Astrocyte (in vitro differentiated cells and primary cell): ENCODE measurements at regions not wholly inside any gene's neighbourhood (a gene's known extent, or its start where the extent isn't known, plus 50 kb on each side); places are given as distances from the start of the nearest gene placed in this dataset.

Source experiments
- EZH2 ChIP-seq: IDR thresholded peaks from 2 replicates; pipeline ENCODE4 v1.6.1; 2012; ENCODE audit warnings: mild to moderate bottlenecking, low read length, inconsistent platforms; ENCODE audit not compliant: insufficient read depth
- TF ChIP-seq, protein P1 (sequence below): IDR thresholded peaks from 2 replicates; pipeline ENCODE4 v1.5.1; 2011; ENCODE audit warnings: low read depth, mild to moderate bottlenecking, inconsistent platforms, low read length, moderate library complexity; ENCODE audit not compliant: insufficient read depth

DNA sequence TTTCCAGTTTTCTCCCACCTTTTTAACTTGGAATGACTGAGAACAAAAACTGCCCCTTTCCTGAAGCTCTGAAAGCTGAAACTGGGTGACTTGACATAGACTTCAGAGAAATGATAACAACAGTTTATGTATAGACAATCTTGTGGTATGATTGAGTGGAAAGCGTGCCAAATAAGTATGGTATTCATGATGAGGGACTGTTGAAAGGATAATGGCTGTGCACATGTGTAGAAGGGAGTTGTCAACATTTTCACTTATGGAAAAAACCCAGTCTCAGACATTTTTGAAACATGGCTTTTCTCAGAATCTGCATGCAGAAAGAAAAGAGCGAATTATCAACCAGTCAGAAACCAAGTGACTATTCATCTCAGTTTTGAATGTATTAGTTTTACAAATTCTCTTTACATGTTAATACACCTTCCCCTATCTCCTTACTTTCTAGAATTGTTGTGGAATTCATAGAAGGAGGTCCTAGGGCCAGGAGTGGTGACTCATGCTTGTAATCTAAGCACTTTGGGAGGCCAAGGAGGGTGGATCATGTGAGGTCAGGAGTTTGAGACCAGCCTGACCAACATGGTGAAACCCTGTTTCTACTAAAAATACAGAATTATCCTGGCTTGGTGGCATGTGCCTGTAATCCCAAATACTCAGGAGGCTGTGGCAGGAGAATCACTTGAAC is 261.2 kb downstream of the S1PR1 start:
- TF ChIP-seq, protein P1, sequence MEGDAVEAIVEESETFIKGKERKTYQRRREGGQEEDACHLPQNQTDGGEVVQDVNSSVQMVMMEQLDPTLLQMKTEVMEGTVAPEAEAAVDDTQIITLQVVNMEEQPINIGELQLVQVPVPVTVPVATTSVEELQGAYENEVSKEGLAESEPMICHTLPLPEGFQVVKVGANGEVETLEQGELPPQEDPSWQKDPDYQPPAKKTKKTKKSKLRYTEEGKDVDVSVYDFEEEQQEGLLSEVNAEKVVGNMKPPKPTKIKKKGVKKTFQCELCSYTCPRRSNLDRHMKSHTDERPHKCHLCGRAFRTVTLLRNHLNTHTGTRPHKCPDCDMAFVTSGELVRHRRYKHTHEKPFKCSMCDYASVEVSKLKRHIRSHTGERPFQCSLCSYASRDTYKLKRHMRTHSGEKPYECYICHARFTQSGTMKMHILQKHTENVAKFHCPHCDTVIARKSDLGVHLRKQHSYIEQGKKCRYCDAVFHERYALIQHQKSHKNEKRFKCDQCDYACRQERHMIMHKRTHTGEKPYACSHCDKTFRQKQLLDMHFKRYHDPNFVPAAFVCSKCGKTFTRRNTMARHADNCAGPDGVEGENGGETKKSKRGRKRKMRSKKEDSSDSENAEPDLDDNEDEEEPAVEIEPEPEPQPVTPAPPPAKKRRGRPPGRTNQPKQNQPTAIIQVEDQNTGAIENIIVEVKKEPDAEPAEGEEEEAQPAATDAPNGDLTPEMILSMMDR: no peak
- no peak for TF ChIP-seq EZH2
